ENCODE measurements at regions not wholly inside any gene's neighbourhood (a gene's known extent, or its start where the extent isn't known, plus 50 kb on each side); places are given as distances from the start of the nearest gene placed in this dataset.

- no peak for DNase-seq (ENCODE audit: low read depth in 2 of 2)
Measured at GRCh38 chr9:16197578-16198370, 644.9 kb downstream of the CCDC171 start.

GRCh38 chr9:16198996-16199395 is 646.2 kb downstream of the CCDC171 start:
- DNase-seq (ENCODE audit: low read depth in 2 of 2) = no peak

GRCh38 chr9:16202221-16202620 is 649.4 kb downstream of the CCDC171 start:
- no peak for DNase-seq (ENCODE audit: low read depth in 2 of 2)

GRCh38 chr9:16202914-16203728 is 650.3 kb downstream of the CCDC171 start:
- no peak for DNase-seq (ENCODE audit: low read depth in 2 of 2)

- no peak for DNase-seq (ENCODE audit: low read depth in 2 of 2)
Measured at GRCh38 chr9:16203729-16204573, 651.1 kb downstream of the CCDC171 start.

GRCh38 chr9:16205455-16205854 is 652.6 kb downstream of the CCDC171 start:
- no peak for DNase-seq (ENCODE audit: low read depth in 2 of 2)

GRCh38 chr9:16206518-16206917 is 653.7 kb downstream of the CCDC171 start:
- DNase-seq (ENCODE audit: low read depth in 2 of 2) = no peak

- DNase-seq (ENCODE audit: low read depth in 2 of 2) = no peak
Measured at GRCh38 chr9:16207161-16207560, 654.3 kb downstream of the CCDC171 start.

- no peak for DNase-seq (ENCODE audit: low read depth in 2 of 2)
Measured at GRCh38 chr9:16210440-16210839, 657.6 kb downstream of the CCDC171 start.

- no peak for DNase-seq (ENCODE audit: low read depth in 2 of 2)
Measured at GRCh38 chr9:16211946-16212345, 658.5 kb downstream of the BNC2 start.

GRCh38 chr9:16213781-16214515 is 656.5 kb downstream of the BNC2 start:
- DNase-seq (ENCODE audit: low read depth in 2 of 2) = no peak

- DNase-seq (ENCODE audit: low read depth in 2 of 2) = no peak
Measured at GRCh38 chr9:16214677-16215352, 655.7 kb downstream of the BNC2 start.

- no peak for DNase-seq (ENCODE audit: low read depth in 2 of 2)
Measured at GRCh38 chr9:16215353-16215680, 655.2 kb downstream of the BNC2 start.

- DNase-seq (ENCODE audit: low read depth in 2 of 2) = no peak
Measured at GRCh38 chr9:16217943-16218701, 652.3 kb downstream of the BNC2 start.

GRCh38 chr9:16221366-16221765 is 649.1 kb downstream of the BNC2 start:
- DNase-seq (ENCODE audit: low read depth in 2 of 2) = no peak

- DNase-seq (ENCODE audit: low read depth in 2 of 2) = no peak
Measured at GRCh38 chr9:16221822-16222547, 648.5 kb downstream of the BNC2 start.

GRCh38 chr9:16223074-16223871 is 647.2 kb downstream of the BNC2 start:
- no peak for DNase-seq (ENCODE audit: low read depth in 2 of 2)

GRCh38 chr9:16230731-16231130 is 639.7 kb downstream of the BNC2 start:
- DNase-seq (ENCODE audit: low read depth in 2 of 2) = no peak

- DNase-seq (ENCODE audit: low read depth in 2 of 2) = no peak
Measured at GRCh38 chr9:16236311-16236710, 634.2 kb downstream of the BNC2 start.
